Endothelial cell of umbilical vein (primary cell): ENCODE measurements at regions not wholly inside any gene's neighbourhood (a gene's known extent, or its start where the extent isn't known, plus 50 kb on each side); places are given as distances from the start of the nearest gene placed in this dataset.

Experiments
- BruUV-seq: library from RNA; stranded (reverse); fragments of 400-500 nt; replicated peaks from 2 replicates; lab custom pipeline; 2021; lab: Mats Ljungman, UMichigan
- CTCF ChIA-PET: fragments of 300-600, 350-600 bp; sonication (Branson Sonifier 250); formaldehyde crosslinking; loops from one replicate; lab custom pipeline; 2021; ENCODE audit warnings: antibody characterized with exemption, inconsistent platforms; lab: Charles Lee
- POLR2A ChIA-PET: fragments of 300-600, 350-600 bp; sonication (Branson Sonifier 250); formaldehyde crosslinking; loops from one replicate; lab custom pipeline; 2021; ENCODE audit warnings: antibody characterized with exemption, inconsistent platforms; lab: Charles Lee
- DNase-seq: peaks from one replicate; pipeline ENCODE4 v3.0.0-alpha.2; 2011; ENCODE audit warnings: low read depth, low spot score
- FAIRE-seq: peaks from 2 replicates; lab custom pipeline; 2011; peaks lifted over from hg19 to GRCh38; lab: Jason Lieb, UNC
- H2AFZ ChIP-seq: 2 replicates; pipeline ENCODE4 v1.6.0; 2012; ENCODE audit warnings: low read depth, low read length, control low read depth, inconsistent platforms
- H3K27ac ChIP-seq: 2 replicates; pipeline ENCODE4 v1.5.1; 2011; ENCODE audit warnings: low read depth, mild to moderate bottlenecking, control low read depth, low read length, moderate library complexity; ENCODE audit not compliant: insufficient read depth
- H3K27me3 ChIP-seq, 2 experiments: 2 replicates each; pipeline versions ENCODE4 v1.6.0 to v1.6.1; 2011; ENCODE audit warnings: low read length in 2 of 2, mixed read lengths in 1 of 2; ENCODE audit not compliant: control insufficient read depth in 2 of 2, insufficient read depth in 2 of 2
- H3K36me3 ChIP-seq, 2 experiments: 2 replicates in 1 of 2; 3 replicates in 1 of 2; pipeline ENCODE4 v1.5.1; 2011; ENCODE audit warnings: low read length in 2 of 2, mild to moderate bottlenecking in 1 of 2, moderate library complexity in 1 of 2; ENCODE audit not compliant: control insufficient read depth in 2 of 2, insufficient read depth in 2 of 2; ENCODE audit errors: extremely low read depth in 1 of 2
- H3K4me1 ChIP-seq: 3 replicates; pipeline ENCODE4 v1.5.1; 2011; ENCODE audit warnings: mild to moderate bottlenecking, low read length; ENCODE audit not compliant: control insufficient read depth, insufficient read depth; ENCODE audit errors: extremely low read depth
- H3K4me2 ChIP-seq: 2 replicates; pipeline ENCODE4 v1.6.1; 2011; ENCODE audit warnings: low read length, control low read depth, mixed read lengths; ENCODE audit not compliant: insufficient read depth
- H3K4me3 ChIP-seq, 3 experiments: fragments of 200-600 bp in 1 of 3; sonication (generic), shearing (Covaris generic) in 1 of 3; replicated peaks in 1 of 3; 2 replicates each; pipeline ENCODE4 v1.5.1; 2011 to 2016; ENCODE audit warnings: control low read depth in 3 of 3, low read length in 3 of 3, mild to moderate bottlenecking in 2 of 3, inconsistent platforms in 1 of 3, low read depth in 1 of 3, moderate library complexity in 1 of 3; ENCODE audit not compliant: insufficient read depth in 1 of 3
- H3K79me2 ChIP-seq: 2 replicates; pipeline ENCODE4 v1.6.0; 2012; ENCODE audit warnings: low read length, inconsistent platforms; ENCODE audit not compliant: control insufficient read depth, insufficient read depth
- H3K9ac ChIP-seq: replicated peaks from 2 replicates; pipeline ENCODE3; 2011; ENCODE audit warnings: low read length, control low read depth; ENCODE audit not compliant: insufficient read depth; ENCODE audit errors: extremely low read depth
- H3K9me1 ChIP-seq: replicated peaks from 3 replicates; pipeline ENCODE4 v1.6.0; 2011; ENCODE audit warnings: mild to moderate bottlenecking, low read length; ENCODE audit not compliant: control insufficient read depth, insufficient read depth; ENCODE audit errors: extremely low read depth
- H3K9me3 ChIP-seq: replicated peaks from 2 replicates; pipeline ENCODE4 v1.5.1; 2012; ENCODE audit warnings: low read length, inconsistent platforms; ENCODE audit not compliant: control insufficient read depth, insufficient read depth
- H4K20me1 ChIP-seq: replicated peaks from 2 replicates; pipeline ENCODE3; 2011; ENCODE audit warnings: mild to moderate bottlenecking, low read length; ENCODE audit not compliant: control insufficient read depth, insufficient read depth; ENCODE audit errors: extremely low read depth
- EZH2 ChIP-seq: IDR thresholded peaks from 2 replicates; pipeline ENCODE4 v1.6.1; 2012; ENCODE audit warnings: borderline replicate concordance, low read depth, mild to moderate bottlenecking, moderate library complexity, low read length, inconsistent platforms; ENCODE audit not compliant: severe bottlenecking
- FOS ChIP-seq: IDR thresholded peaks from 2 replicates; pipeline ENCODE4 v1.6.1; 2011; ENCODE audit warnings: mild to moderate bottlenecking, low read length, moderate library complexity, borderline replicate concordance; ENCODE audit not compliant: insufficient read depth
- GATA2 ChIP-seq: IDR thresholded peaks from 2 replicates; pipeline ENCODE4 v1.7.0; 2011; ENCODE audit warnings: low read depth, mild to moderate bottlenecking, moderate library complexity, mixed read lengths, low read length; ENCODE audit not compliant: insufficient read length, insufficient read depth
- JUN ChIP-seq: IDR thresholded peaks from 2 replicates; pipeline ENCODE4 v1.6.1; 2011; ENCODE audit warnings: borderline replicate concordance, low read depth; ENCODE audit not compliant: insufficient read length, insufficient read depth
- MAX ChIP-seq: IDR thresholded peaks from 2 replicates; pipeline ENCODE4 v1.6.1; 2011; ENCODE audit not compliant: insufficient read depth, insufficient read length
- MYC ChIP-seq: IDR thresholded peaks from one replicate; pipeline ENCODE4 v1.6.1; 2011; ENCODE audit warnings: mild to moderate bottlenecking, low read depth, low read length
- POLR2A ChIP-seq: IDR thresholded peaks from 2 replicates; pipeline ENCODE4 v1.6.1; 2012; ENCODE audit warnings: low read depth, mild to moderate bottlenecking, control low read depth, low read length
- POLR2AphosphoS5 ChIP-seq: IDR thresholded peaks from 2 replicates; pipeline ENCODE4 v1.6.1; 2012; ENCODE audit warnings: low read depth, mild to moderate bottlenecking, control low read depth, low read length, moderate library complexity; ENCODE audit not compliant: insufficient read depth
- dilution Hi-C: fragments of 300-500 bp; cut with MboI; formaldehyde crosslinking; loops from one replicate; pipeline ENCODE4 v1.15.0; 2019; ENCODE audit warnings: low sequenced_read_pairs; ENCODE audit not compliant: extremely low pct_ligation_motif_present
- intact Hi-C: fragments of 100-400 bp; cut with micrococcal nuclease; formaldehyde crosslinking; loops from one replicate; pipeline ENCODE4 v1.10.0; 2022
- TF ChIP-seq, protein P1 (sequence below), 2 donors: IDR thresholded peaks; 1 replicate in 1 of 2; 2 replicates in 1 of 2; pipeline ENCODE4 v1.5.1; 2011; ENCODE audit warnings: low read length in 2 of 2, mild to moderate bottlenecking in 2 of 2, moderate library complexity in 2 of 2, control low read depth in 1 of 2, inconsistent platforms in 1 of 2, low read depth in 1 of 2; ENCODE audit not compliant: insufficient read depth in 1 of 2; ENCODE audit errors: extremely low read depth in 1 of 2

DNA sequence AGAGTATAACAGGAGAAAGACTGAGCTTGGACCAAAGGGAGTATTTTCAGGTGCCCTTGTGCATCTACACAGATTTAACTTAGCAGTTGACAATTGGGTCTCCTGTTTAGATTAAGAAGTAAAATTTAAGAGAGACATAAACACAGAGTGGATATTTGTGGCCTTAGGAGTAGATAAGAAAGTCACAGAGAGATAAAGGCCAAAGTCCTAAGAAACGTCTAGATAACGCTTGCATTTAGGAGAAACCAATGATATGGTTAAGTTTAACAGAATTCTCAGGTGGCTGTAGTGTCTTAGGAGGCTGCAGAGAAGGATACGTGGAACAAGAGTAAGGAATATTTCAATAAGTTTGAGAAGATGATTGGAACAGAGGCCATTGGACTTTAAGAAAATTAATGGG is 155.0 kb upstream of the DAB2 start:
- DNase-seq = no peak
- BruUV-seq = no TSS peak
- Histone ChIP-seq H4K20me1 (no peaks in the 10 kb centered on the region), H3K9ac (no peak overlapping the region), H3K27me3 (no peaks in the 10 kb centered on the region), H3K4me3 (no peak overlapping the region), H2AFZ (peak overlapping the region; percentile 56), H3K36me3 (no peaks in the 10 kb centered on the region), H3K4me1 (peaks cover 4% of the 10 kb centered on the region), H3K9me1 (no peaks in the 10 kb centered on the region), H3K27ac (no peak overlapping the region), H3K4me2 (no peak overlapping the region), H3K79me2 (no peaks in the 10 kb centered on the region), H3K9me3 (no peaks in the 10 kb centered on the region)
- intact Hi-C loops = loop anchor here (1.0 to 10.0 kb wide), 6 partner anchors 118 to 1299 kb away; no protein-coding TSS in a partner anchor
- POLR2A ChIA-PET = no interaction called here
- CTCF ChIA-PET = interaction anchor here (1.6 to 2.5 kb wide), 2 partner anchors 10 to 15 kb away, joined by 6 to 9 read pairs; no protein-coding TSS in a partner anchor
- no peak for FAIRE-seq
- dilution Hi-C loops = no loop called here
- TF ChIP-seq MAX = no peak
- no peak for TF ChIP-seq GATA2
- no peak for TF ChIP-seq POLR2AphosphoS5
- no peak for TF ChIP-seq EZH2
- no peak for TF ChIP-seq MYC
- TF ChIP-seq JUN = no peak
- no peak for TF ChIP-seq POLR2A
- no peak for TF ChIP-seq FOS
- TF ChIP-seq, protein P1, sequence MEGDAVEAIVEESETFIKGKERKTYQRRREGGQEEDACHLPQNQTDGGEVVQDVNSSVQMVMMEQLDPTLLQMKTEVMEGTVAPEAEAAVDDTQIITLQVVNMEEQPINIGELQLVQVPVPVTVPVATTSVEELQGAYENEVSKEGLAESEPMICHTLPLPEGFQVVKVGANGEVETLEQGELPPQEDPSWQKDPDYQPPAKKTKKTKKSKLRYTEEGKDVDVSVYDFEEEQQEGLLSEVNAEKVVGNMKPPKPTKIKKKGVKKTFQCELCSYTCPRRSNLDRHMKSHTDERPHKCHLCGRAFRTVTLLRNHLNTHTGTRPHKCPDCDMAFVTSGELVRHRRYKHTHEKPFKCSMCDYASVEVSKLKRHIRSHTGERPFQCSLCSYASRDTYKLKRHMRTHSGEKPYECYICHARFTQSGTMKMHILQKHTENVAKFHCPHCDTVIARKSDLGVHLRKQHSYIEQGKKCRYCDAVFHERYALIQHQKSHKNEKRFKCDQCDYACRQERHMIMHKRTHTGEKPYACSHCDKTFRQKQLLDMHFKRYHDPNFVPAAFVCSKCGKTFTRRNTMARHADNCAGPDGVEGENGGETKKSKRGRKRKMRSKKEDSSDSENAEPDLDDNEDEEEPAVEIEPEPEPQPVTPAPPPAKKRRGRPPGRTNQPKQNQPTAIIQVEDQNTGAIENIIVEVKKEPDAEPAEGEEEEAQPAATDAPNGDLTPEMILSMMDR (IDR thresholded peaks at IDR 0.05; ENCODE audit: extremely low read depth in 1 of 2, insufficient read depth in 1 of 2, low read depth in 1 of 2, low read length in 2 of 2) = no peak
